Activated T-helper 17 cell treated with anti-CD3 and anti-CD28 coated beads, Interleukin-2, amount 50 U/mL, for 72 hours (primary cell): ENCODE measurements at regions not wholly inside any gene's neighbourhood (a gene's known extent, or its start where the extent isn't known, plus 50 kb on each side); places are given as distances from the start of the nearest gene placed in this dataset.

Source experiments
- ATAC-seq: fragments of 150-1000 bp; cut with Tn5 transposase; replicated peaks from 2 replicates; pipeline ENCODE4 v1.10.0; 2021; ENCODE audit warnings: mild to moderate bottlenecking, moderate library complexity
- H3K27ac Mint-ChIP-seq: one replicate; pipeline ENCODE4 v1.8.0; 2022; ENCODE audit warnings: mixed read lengths
- H3K27me3 Mint-ChIP-seq: one replicate; pipeline ENCODE4 v1.8.0; 2022; ENCODE audit warnings: mixed read lengths
- H3K36me3 Mint-ChIP-seq: one replicate; pipeline ENCODE4 v1.8.0; 2022; ENCODE audit warnings: low read depth, mild to moderate bottlenecking, mixed read lengths
- H3K4me1 Mint-ChIP-seq: one replicate; pipeline ENCODE4 v1.8.0; 2022; ENCODE audit warnings: mixed read lengths
- H3K4me3 Mint-ChIP-seq: one replicate; pipeline ENCODE4 v1.8.0; 2022; ENCODE audit warnings: mild to moderate bottlenecking, mixed read lengths
- H3K9me3 Mint-ChIP-seq: one replicate; pipeline ENCODE4 v1.8.0; 2022; ENCODE audit warnings: mixed read lengths

- Mint-ChIP-seq H3K4me3 (no peak overlapping the region), H3K27me3 (peaks cover 5% of the 10 kb centered on the region), H3K36me3 (no peaks in the 10 kb centered on the region), H3K4me1 (no peaks in the 10 kb centered on the region), H3K27ac (no peak overlapping the region), H3K9me3 (no peaks in the 10 kb centered on the region)
- no peak for ATAC-seq
These were observed 275.8 kb upstream of the TSHZ3 start for GRCh38 chr19:31625056-31625455.

GRCh38 chr19:31625575-31625974 is 276.3 kb upstream of the TSHZ3 start:
- no peaks in the 10 kb centered on the region for H3K4me1 Mint-ChIP-seq
- no peaks in the 10 kb centered on the region for H3K9me3 Mint-ChIP-seq
- H3K4me3 Mint-ChIP-seq, result no peak overlapping the region
- peaks cover 5% of the 10 kb centered on the region for H3K27me3 Mint-ChIP-seq
- no peaks in the 10 kb centered on the region for H3K36me3 Mint-ChIP-seq
- ATAC-seq, result no peak
- H3K27ac Mint-ChIP-seq, result no peak overlapping the region

GRCh38 chr19:31626941-31627340 is 277.7 kb upstream of the TSHZ3 start:
- Mint-ChIP-seq H3K4me3 (no peak overlapping the region), H3K27me3 (peaks cover 5% of the 10 kb centered on the region), H3K4me1 (no peaks in the 10 kb centered on the region), H3K9me3 (no peaks in the 10 kb centered on the region), H3K36me3 (no peaks in the 10 kb centered on the region), H3K27ac (no peak overlapping the region)
- ATAC-seq, result no peak

DNA sequence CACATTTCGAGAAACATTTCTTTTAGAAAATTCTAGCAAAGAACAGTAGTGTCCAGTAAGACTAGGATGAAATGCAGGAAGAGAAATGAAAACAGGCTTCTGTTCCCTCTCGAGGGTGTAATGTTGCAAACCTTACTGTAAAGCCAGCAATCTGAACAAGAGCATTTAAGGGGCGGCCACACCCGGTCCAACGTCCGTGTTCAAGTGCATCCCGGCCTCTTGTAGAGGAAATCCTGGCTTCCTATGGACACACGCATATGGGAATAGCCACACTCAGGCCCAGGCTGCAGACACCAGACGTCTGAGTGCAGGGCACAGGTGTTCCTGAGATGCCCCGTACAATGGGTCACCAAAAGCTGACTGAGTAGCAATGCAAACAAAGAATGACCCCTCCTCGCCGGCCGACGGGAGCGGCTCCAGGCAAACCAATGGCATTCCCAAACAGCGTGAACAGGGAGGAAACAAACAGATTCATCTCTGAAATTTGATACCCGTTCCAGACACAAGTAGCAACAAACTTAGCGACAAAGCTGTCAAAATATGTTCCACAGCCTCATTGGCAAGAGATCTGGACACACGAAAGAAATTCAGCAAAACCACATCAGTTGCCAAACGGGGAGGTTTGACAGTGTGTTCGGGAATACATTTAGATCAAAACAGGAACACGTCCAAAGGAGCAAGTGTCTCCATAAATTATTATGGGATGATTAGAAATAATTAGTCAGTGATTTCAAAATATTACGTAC is 278.6 kb upstream of the TSHZ3 start:
- H3K9me3 Mint-ChIP-seq, result no peaks in the 10 kb centered on the region
- no peak for ATAC-seq
- no peak overlapping the region for H3K4me3 Mint-ChIP-seq
- no peaks in the 10 kb centered on the region for H3K36me3 Mint-ChIP-seq
- no peaks in the 10 kb centered on the region for H3K4me1 Mint-ChIP-seq
- H3K27me3 Mint-ChIP-seq, result peaks cover 5% of the 10 kb centered on the region
- no peak overlapping the region for H3K27ac Mint-ChIP-seq

DNA sequence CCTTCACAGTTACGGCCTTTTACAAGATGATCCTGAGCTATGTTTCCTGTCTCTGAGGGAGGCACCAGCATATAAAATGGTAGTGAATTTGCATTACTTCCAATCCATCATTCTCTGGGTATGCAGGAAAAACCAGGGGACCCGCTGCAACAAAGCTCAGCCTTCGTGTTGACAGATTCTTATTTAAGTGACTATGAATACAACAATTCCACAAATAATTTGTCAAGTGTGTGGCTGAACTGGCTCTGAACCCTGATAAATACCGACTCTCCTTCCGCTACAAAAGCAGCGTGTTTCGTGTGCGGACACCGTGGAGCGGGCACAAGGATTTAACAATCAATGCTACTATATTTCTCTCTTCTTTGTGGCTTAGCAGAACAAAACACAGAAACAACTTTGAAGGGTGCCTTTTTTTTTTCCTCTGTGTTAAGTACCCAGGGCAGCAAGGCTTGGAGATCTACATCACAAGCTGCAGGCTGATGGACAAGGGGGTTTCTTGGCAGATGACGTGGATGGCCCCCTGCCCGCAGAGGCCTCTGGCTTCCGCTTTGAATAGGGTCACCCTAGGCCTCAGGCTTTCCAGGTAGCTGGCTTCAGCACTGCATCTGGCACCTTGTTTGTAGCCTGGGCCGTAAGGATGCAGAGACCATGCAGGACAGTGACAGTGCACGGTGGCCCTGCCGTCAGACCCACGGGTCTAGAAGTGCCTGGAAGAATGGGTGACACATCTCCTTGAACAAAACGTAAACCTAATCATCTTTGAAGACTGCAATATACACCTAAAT is 280.5 kb upstream of the TSHZ3 start:
- Mint-ChIP-seq H3K9me3 (no peaks in the 10 kb centered on the region), H3K27me3 (peaks cover 5% of the 10 kb centered on the region), H3K27ac (no peak overlapping the region), H3K4me1 (no peaks in the 10 kb centered on the region), H3K36me3 (no peaks in the 10 kb centered on the region), H3K4me3 (no peak overlapping the region)
- no peak for ATAC-seq

GRCh38 chr19:31633014-31633413 is 283.8 kb upstream of the TSHZ3 start:
- Mint-ChIP-seq H3K9me3 (no peaks in the 10 kb centered on the region), H3K27me3 (peaks cover 4% of the 10 kb centered on the region), H3K27ac (no peak overlapping the region), H3K4me3 (no peak overlapping the region), H3K36me3 (no peaks in the 10 kb centered on the region), H3K4me1 (no peaks in the 10 kb centered on the region)
- no peak for ATAC-seq

DNA sequence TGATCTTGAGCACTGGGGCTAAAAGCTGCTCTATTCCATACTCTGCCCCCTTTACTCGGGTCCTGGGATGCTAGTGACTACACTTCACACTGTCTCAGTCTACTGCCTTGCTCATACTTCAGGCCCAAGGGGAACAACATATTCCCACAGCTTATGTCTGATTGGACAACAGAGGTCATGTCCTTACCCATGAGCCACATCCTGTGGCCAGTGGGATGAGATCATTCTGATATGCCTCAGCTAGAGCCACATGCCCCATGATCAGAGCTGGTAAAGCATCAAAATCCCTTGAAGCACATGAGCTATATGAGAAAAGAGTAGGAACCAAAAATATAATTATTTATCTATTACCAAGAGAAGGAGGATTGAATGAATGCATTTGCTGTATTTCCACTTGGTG is 290.1 kb upstream of the TSHZ3 start:
- H3K4me1 Mint-ChIP-seq, result no peaks in the 10 kb centered on the region
- H3K27me3 Mint-ChIP-seq, result peaks cover 17% of the 10 kb centered on the region
- H3K27ac Mint-ChIP-seq, result no peak overlapping the region
- H3K4me3 Mint-ChIP-seq, result no peak overlapping the region
- no peak for ATAC-seq
- H3K9me3 Mint-ChIP-seq, result no peaks in the 10 kb centered on the region
- H3K36me3 Mint-ChIP-seq, result no peaks in the 10 kb centered on the region

DNA sequence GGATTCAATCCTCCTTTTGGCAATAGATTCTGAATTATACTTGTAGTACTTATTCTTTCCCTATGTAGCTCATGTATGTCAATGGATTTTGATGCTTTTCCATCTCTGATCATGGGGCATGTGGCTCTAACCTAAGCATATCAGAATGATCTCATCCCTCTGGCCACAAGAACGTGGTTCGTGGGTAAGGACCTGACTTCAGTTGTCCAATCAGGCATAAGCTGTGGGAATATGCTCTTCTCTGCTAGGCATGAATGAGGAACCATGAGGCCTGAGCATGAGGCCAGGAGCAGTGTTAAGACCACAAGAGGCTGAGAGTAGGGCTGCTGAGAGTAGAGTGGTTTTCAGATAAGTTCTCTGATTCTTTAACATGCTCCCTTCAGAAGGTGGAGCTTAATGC is 292.4 kb upstream of the TSHZ3 start:
- H3K4me3 Mint-ChIP-seq, result no peak overlapping the region
- no peaks in the 10 kb centered on the region for H3K4me1 Mint-ChIP-seq
- peaks cover 14% of the 10 kb centered on the region for H3K27me3 Mint-ChIP-seq
- peaks cover 6% of the 10 kb centered on the region for H3K9me3 Mint-ChIP-seq
- no peak overlapping the region for H3K27ac Mint-ChIP-seq
- H3K36me3 Mint-ChIP-seq, result no peaks in the 10 kb centered on the region
- no peak for ATAC-seq

GRCh38 chr19:31648347-31648746 is 299.1 kb upstream of the TSHZ3 start:
- Mint-ChIP-seq H3K9me3 (peaks cover 12% of the 10 kb centered on the region), H3K36me3 (no peaks in the 10 kb centered on the region), H3K4me1 (no peaks in the 10 kb centered on the region), H3K27ac (no peak overlapping the region), H3K4me3 (no peak overlapping the region), H3K27me3 (peaks cover 11% of the 10 kb centered on the region)
- no peak for ATAC-seq

DNA sequence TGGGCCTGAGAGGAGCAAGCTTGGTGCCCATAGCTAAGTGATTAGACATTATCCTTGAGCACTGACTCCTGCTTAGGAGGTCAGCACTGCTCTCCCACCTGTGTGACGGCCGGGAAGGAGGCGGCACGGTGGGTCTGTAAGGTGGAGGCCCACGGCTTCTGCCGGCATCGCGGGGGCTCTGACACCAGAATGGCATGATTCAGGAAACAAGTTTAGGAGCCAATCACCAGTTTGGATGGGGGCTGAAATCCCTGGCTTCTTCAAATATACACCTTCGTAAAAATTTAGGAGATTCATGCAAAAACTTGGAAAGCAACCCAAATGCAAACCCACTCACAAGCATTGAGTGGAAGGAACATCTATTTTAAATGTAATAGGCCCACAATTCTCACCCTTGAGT is 307.3 kb upstream of the TSHZ3 start:
- no peak for ATAC-seq
- H3K9me3 Mint-ChIP-seq, result no peaks in the 10 kb centered on the region
- H3K4me3 Mint-ChIP-seq, result no peak overlapping the region

DNA sequence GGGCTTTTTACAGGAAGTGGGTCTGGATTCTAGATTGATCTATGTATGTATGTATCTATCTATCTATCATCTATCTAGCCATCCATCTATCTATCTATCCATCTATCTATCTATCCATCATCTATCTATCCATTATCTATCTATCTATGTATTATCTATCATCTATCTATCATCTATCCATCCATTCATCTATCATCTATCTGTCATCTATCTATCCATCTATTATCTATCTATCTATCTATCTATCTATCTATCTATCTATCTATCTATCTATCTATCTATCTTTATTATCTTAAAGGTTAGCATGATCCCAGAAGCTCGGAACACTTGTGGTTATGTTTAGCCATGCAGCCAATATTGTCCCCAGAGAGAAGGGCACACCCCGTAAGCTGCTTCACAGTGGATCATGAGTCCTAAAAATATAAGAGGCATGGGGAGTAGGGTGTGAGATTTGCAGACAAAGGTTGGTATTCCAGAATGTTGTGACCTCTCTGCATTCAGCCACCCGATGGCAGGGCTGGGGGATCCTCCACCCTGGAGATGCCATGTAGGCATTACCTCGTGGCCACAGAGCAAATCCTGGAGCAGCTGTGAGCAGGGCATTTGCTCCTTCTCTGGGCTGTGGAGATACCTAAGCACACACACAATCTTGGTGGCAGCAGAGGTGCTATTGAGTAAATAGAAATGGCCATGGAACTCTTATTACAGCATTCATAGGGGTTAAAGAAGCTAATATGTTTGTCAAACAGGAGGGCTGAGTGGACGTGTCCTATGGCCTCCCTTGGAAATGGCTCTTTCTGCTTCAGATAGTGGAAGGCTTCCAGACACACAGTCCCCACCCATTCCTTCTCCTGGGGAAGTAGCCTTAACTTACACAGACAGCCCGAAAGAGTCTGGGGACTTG is 310.0 kb upstream of the TSHZ3 start:
- H3K27ac Mint-ChIP-seq, result no peak overlapping the region
- H3K9me3 Mint-ChIP-seq, result no peaks in the 10 kb centered on the region
- no peak for ATAC-seq
- peaks cover 8% of the 10 kb centered on the region for H3K27me3 Mint-ChIP-seq
- no peaks in the 10 kb centered on the region for H3K4me1 Mint-ChIP-seq
- no peaks in the 10 kb centered on the region for H3K36me3 Mint-ChIP-seq
- no peak overlapping the region for H3K4me3 Mint-ChIP-seq

More for the DNA sequence above, 307.3 kb upstream of the TSHZ3 start:
- peaks cover 8% of the 10 kb centered on the region for H3K27me3 Mint-ChIP-seq
- no peaks in the 10 kb centered on the region for H3K36me3 Mint-ChIP-seq
- no peaks in the 10 kb centered on the region for H3K4me1 Mint-ChIP-seq
- H3K27ac Mint-ChIP-seq, result no peak overlapping the region

GRCh38 chr19:31659897-31660210 is 310.6 kb upstream of the TSHZ3 start:
- Mint-ChIP-seq H3K4me1 (no peaks in the 10 kb centered on the region), H3K9me3 (no peaks in the 10 kb centered on the region), H3K27ac (no peak overlapping the region), H3K27me3 (peaks cover 8% of the 10 kb centered on the region), H3K36me3 (no peaks in the 10 kb centered on the region), H3K4me3 (no peak overlapping the region)
- no peak for ATAC-seq

DNA sequence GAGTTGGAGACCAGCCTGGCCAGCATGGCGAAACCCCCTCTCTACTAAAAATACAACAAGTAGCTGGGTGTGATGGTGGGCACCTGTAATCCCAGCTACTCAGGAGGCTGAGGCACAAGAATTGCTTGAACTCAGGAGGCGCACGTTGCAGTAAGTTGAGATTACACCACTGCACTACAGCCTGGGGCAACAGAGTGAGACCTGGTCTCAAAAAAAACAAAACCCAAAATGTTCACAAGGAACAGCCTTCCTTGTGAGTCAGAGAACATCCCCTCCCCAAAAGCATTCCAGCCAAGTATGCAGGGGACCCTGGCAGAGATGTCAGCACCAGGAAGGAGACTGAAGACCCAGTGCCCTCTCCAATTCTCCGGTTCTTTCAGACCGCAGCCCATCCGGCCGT is 314.9 kb upstream of the TSHZ3 start:
- Mint-ChIP-seq H3K4me3 (no peak overlapping the region), H3K9me3 (no peaks in the 10 kb centered on the region)

GRCh38 chr19:31664997-31665396 is 315.8 kb upstream of the TSHZ3 start:
- no peak for ATAC-seq
- Mint-ChIP-seq H3K4me3 (no peak overlapping the region), H3K9me3 (no peaks in the 10 kb centered on the region), H3K4me1 (no peaks in the 10 kb centered on the region), H3K36me3 (no peaks in the 10 kb centered on the region), H3K27ac (no peak overlapping the region), H3K27me3 (peaks cover 3% of the 10 kb centered on the region)

More for the DNA sequence above, 314.9 kb upstream of the TSHZ3 start:
- Mint-ChIP-seq H3K36me3 (no peaks in the 10 kb centered on the region), H3K27ac (no peak overlapping the region), H3K4me1 (no peaks in the 10 kb centered on the region), H3K27me3 (peaks cover 2% of the 10 kb centered on the region)
- no peak for ATAC-seq
